Liver (tissue), 8 donors: ENCODE measurements at regions not wholly inside any gene's neighbourhood (a gene's known extent, or its start where the extent isn't known, plus 50 kb on each side); places are given as distances from the start of the nearest gene placed in this dataset.

Experiments
- DNase-seq: peaks from one replicate; pipeline ENCODE4 v3.0.0-alpha.2; 2017; ENCODE audit warnings: low spot score
- H3K27ac ChIP-seq, 2 donors: one replicate each; pipeline ENCODE4 v1.7.0; 2013; ENCODE audit warnings: inconsistent platforms in 2 of 2, low read length in 2 of 2, control low read depth in 1 of 2, low read depth in 1 of 2, mild to moderate bottlenecking in 1 of 2
- H3K27me3 ChIP-seq, 4 donors: one replicate each; pipeline versions ENCODE4 v1.6.1 to v1.7.0; 2013; ENCODE audit warnings: low read length in 3 of 4, inconsistent platforms in 1 of 4, mild to moderate bottlenecking in 1 of 4, moderate library complexity in 1 of 4; ENCODE audit not compliant: control insufficient read depth in 4 of 4, insufficient read depth in 4 of 4
- H3K36me3 ChIP-seq, 4 donors: one replicate each; pipeline versions ENCODE4 v1.6.1 to v1.7.0; 2013; ENCODE audit warnings: low read length in 3 of 4, mild to moderate bottlenecking in 3 of 4, low read depth in 1 of 4, moderate library complexity in 1 of 4; ENCODE audit not compliant: control insufficient read depth in 4 of 4, insufficient read depth in 3 of 4
- H3K4me1 ChIP-seq, 4 donors: one replicate each; pipeline versions ENCODE4 v1.6.1 to v1.7.0; 2013; ENCODE audit warnings: low read length in 3 of 4, mild to moderate bottlenecking in 3 of 4, moderate library complexity in 1 of 4; ENCODE audit not compliant: control insufficient read depth in 4 of 4, insufficient read depth in 4 of 4
- H3K4me3 ChIP-seq, 3 donors: one replicate each; pipeline versions ENCODE4 v1.6.1 to v1.7.0; 2013; ENCODE audit warnings: low read length in 3 of 3, control low read depth in 1 of 3, low read depth in 1 of 3, mild to moderate bottlenecking in 1 of 3
- H3K9ac ChIP-seq, 2 donors: one replicate each; pipeline ENCODE4 v1.7.0; 2013; ENCODE audit warnings: low read length in 2 of 2, mild to moderate bottlenecking in 2 of 2, moderate library complexity in 2 of 2, control low read depth in 1 of 2, low read depth in 1 of 2
- H3K9me3 ChIP-seq, 4 donors: one replicate each; pipeline versions ENCODE4 v1.6.1 to v1.7.0; 2013; ENCODE audit warnings: low read length in 3 of 4; ENCODE audit not compliant: control insufficient read depth in 4 of 4
- EGR1 ChIP-seq, 2 donors: IDR thresholded peaks; 2 replicates each; pipeline ENCODE4 v1.6.1; 2016 to 2018; ENCODE audit warnings: antibody characterized with exemption in 2 of 2, low read depth in 2 of 2
- FOXA1 ChIP-seq: IDR thresholded peaks from 2 replicates; pipeline ENCODE4 v1.6.1; 2016; ENCODE audit warnings: antibody characterized with exemption
- FOXA2 ChIP-seq: IDR thresholded peaks from 2 replicates; pipeline ENCODE4 v1.6.1; 2016; ENCODE audit warnings: antibody characterized with exemption
- GABPA ChIP-seq, 2 donors: IDR thresholded peaks in 1 of 2; conservative IDR thresholded peaks in 1 of 2; 2 replicates each; pipeline ENCODE4 v1.6.1; 2016; ENCODE audit warnings: antibody characterized with exemption in 2 of 2, mild to moderate bottlenecking in 1 of 2, moderate library complexity in 1 of 2
- HNF4A ChIP-seq, 2 donors: conservative IDR thresholded peaks; 2 replicates each; pipeline ENCODE4 v1.6.1; 2016; ENCODE audit warnings: antibody characterized with exemption in 2 of 2, mild to moderate bottlenecking in 2 of 2
- HNF4G ChIP-seq: IDR thresholded peaks from 2 replicates; pipeline ENCODE4 v1.6.1; 2016; ENCODE audit warnings: antibody characterized with exemption
- JUND ChIP-seq, 2 donors: IDR thresholded peaks; 2 replicates each; pipeline ENCODE4 v1.6.1; 2016; ENCODE audit warnings: antibody characterized with exemption in 2 of 2
- NR2F2 ChIP-seq: IDR thresholded peaks from 2 replicates; pipeline ENCODE4 v1.6.1; 2016; ENCODE audit warnings: antibody characterized with exemption
- RAD21 ChIP-seq, 2 donors: IDR thresholded peaks; 2 replicates each; pipeline ENCODE4 v1.6.1; 2016; ENCODE audit warnings: antibody characterized with exemption in 2 of 2, mild to moderate bottlenecking in 2 of 2
- RXRA ChIP-seq, 2 donors: IDR thresholded peaks; 2 replicates each; pipeline ENCODE4 v1.6.1; 2017 to 2018; ENCODE audit warnings: antibody characterized with exemption in 2 of 2, mild to moderate bottlenecking in 1 of 2
- SP1 ChIP-seq: IDR thresholded peaks from 2 replicates; pipeline ENCODE4 v1.6.1; 2018; ENCODE audit warnings: antibody characterized with exemption, mild to moderate bottlenecking
- TAF1 ChIP-seq: conservative IDR thresholded peaks from 2 replicates; pipeline ENCODE4 v1.6.1; 2016; ENCODE audit warnings: antibody characterized with exemption, mild to moderate bottlenecking
- YY1 ChIP-seq: IDR thresholded peaks from 2 replicates; pipeline ENCODE4 v1.6.1; 2016; ENCODE audit warnings: antibody characterized with exemption, mild to moderate bottlenecking
- WGBS: extraction: QIAGEN DNeasy Blood & Tissue Kit; methylation state at CpG from one replicate; pipeline ENCODE4 v1.1.7; 2013; 5-methylcytosine and 5-hydroxymethylcytosine counted together
- TF ChIP-seq, protein P1 (sequence below): fragments of 150-350 bp; IDR thresholded peaks from 2 replicates; pipeline ENCODE4 v1.5.1; 2017; ENCODE audit warnings: improper control_type of control experiment, low read depth, low read length; ENCODE audit not compliant: missing input control
- TF ChIP-seq, protein P2 (sequence below): IDR thresholded peaks from 2 replicates; pipeline ENCODE4 v1.6.1; 2016; ENCODE audit warnings: antibody characterized with exemption
- TF ChIP-seq, protein P3 (sequence below): IDR thresholded peaks from 2 replicates; pipeline ENCODE4 v1.6.1; 2016; ENCODE audit warnings: antibody characterized with exemption
- TF ChIP-seq, protein P4 (sequence below): IDR thresholded peaks from 2 replicates; pipeline ENCODE4 v1.6.1; 2016; ENCODE audit warnings: antibody characterized with exemption
- donor health status: healthy.
- donor health status: healthy.
- donor health status: healthy.
- donor health status: healthy.
- donor health status: healthy.

DNA sequence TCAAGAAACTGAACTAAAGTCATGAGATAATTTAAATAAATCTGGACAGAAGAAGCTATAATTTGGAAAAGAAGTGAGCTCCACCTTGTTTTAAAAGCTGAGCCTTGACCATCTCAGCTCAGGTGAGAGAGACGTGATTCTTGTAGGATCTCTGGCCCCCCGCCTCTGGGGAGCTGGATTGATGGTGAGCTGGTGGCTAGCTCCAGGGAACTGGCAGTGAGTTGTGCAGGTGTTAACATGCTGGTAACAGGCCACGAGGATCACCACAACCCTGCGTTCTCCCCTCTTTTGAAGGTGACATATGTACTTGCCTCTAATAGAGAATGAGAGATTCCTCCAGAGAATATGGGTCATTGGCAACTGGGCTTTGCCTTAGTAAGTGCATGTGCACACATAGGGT is 485.1 kb downstream of the IRS2 start:
- H3K36me3 ChIP-seq = no peaks in the 10 kb centered on the region
- no peaks in the 10 kb centered on the region for H3K9me3 ChIP-seq
- H3K4me3 ChIP-seq = no peak overlapping the region
- H3K4me1 ChIP-seq = no peaks in the 10 kb centered on the region
- DNase-seq = no peak
- no peak for TF ChIP-seq SP1
- TF ChIP-seq YY1 = no peak
- TF ChIP-seq JUND (IDR thresholded peaks at IDR 0.05) = no peak
- TF ChIP-seq, protein P1, sequence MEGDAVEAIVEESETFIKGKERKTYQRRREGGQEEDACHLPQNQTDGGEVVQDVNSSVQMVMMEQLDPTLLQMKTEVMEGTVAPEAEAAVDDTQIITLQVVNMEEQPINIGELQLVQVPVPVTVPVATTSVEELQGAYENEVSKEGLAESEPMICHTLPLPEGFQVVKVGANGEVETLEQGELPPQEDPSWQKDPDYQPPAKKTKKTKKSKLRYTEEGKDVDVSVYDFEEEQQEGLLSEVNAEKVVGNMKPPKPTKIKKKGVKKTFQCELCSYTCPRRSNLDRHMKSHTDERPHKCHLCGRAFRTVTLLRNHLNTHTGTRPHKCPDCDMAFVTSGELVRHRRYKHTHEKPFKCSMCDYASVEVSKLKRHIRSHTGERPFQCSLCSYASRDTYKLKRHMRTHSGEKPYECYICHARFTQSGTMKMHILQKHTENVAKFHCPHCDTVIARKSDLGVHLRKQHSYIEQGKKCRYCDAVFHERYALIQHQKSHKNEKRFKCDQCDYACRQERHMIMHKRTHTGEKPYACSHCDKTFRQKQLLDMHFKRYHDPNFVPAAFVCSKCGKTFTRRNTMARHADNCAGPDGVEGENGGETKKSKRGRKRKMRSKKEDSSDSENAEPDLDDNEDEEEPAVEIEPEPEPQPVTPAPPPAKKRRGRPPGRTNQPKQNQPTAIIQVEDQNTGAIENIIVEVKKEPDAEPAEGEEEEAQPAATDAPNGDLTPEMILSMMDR = no peak
- no peak for TF ChIP-seq GABPA (IDR thresholded peaks at IDR 0.05 in 1 of 2, conservative IDR thresholded peaks at IDR 0.05 in 1 of 2)
- TF ChIP-seq RAD21 (IDR thresholded peaks at IDR 0.05) = no peak
- no peak for TF ChIP-seq TAF1
- no peak for TF ChIP-seq HNF4A (conservative IDR thresholded peaks at IDR 0.05)
- TF ChIP-seq, protein P2, sequence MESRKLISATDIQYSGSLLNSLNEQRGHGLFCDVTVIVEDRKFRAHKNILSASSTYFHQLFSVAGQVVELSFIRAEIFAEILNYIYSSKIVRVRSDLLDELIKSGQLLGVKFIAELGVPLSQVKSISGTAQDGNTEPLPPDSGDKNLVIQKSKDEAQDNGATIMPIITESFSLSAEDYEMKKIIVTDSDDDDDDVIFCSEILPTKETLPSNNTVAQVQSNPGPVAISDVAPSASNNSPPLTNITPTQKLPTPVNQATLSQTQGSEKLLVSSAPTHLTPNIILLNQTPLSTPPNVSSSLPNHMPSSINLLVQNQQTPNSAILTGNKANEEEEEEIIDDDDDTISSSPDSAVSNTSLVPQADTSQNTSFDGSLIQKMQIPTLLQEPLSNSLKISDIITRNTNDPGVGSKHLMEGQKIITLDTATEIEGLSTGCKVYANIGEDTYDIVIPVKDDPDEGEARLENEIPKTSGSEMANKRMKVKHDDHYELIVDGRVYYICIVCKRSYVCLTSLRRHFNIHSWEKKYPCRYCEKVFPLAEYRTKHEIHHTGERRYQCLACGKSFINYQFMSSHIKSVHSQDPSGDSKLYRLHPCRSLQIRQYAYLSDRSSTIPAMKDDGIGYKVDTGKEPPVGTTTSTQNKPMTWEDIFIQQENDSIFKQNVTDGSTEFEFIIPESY = no peak
- TF ChIP-seq EGR1 (IDR thresholded peaks at IDR 0.05; ENCODE audit: low read depth in 2 of 2) = no peak
- TF ChIP-seq FOXA2 = no peak
- TF ChIP-seq, protein P3, sequence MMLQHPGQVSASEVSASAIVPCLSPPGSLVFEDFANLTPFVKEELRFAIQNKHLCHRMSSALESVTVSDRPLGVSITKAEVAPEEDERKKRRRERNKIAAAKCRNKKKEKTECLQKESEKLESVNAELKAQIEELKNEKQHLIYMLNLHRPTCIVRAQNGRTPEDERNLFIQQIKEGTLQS = no peak
- no peak for TF ChIP-seq FOXA1
- TF ChIP-seq, protein P4, sequence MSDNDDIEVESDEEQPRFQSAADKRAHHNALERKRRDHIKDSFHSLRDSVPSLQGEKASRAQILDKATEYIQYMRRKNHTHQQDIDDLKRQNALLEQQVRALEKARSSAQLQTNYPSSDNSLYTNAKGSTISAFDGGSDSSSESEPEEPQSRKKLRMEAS = no peak
- TF ChIP-seq HNF4G = no peak
- no peak for TF ChIP-seq NR2F2
- no peak for TF ChIP-seq RXRA (IDR thresholded peaks at IDR 0.05)
- no peak overlapping the region for H3K27ac ChIP-seq
- 88% methylated on average over 4 of the region's 4 CpGs for WGBS
- no peaks in the 10 kb centered on the region for H3K27me3 ChIP-seq
- no peak overlapping the region for H3K9ac ChIP-seq

DNA sequence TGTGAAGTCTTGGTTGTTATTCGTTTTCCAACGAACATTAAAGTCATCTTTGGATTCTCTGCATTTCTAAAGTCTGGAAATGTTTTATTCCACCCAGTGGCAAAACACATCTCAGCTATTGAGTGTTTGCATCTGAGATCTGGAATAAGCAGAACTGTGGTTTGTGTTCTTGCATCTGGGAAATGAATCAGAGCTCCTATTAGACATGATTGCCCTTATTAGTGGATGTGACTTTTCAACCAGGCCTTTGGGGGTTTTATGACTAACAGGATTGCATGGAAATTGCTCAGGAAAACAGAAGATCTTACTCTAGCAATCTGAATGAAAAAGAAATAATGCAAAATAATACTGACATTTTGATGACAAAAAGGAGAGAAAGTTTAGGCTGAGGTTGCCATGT is 488.8 kb downstream of the IRS2 start:
- no peak overlapping the region for H3K9ac ChIP-seq
- no peaks in the 10 kb centered on the region for H3K27me3 ChIP-seq
- no peaks in the 10 kb centered on the region for H3K36me3 ChIP-seq
- no peaks in the 10 kb centered on the region for H3K9me3 ChIP-seq
- H3K27ac ChIP-seq = no peak overlapping the region
- TF ChIP-seq HNF4G (no peak), FOXA1 (no peak)
- no peak for DNase-seq
- no peak overlapping the region for H3K4me3 ChIP-seq
- 92% methylated on average over 2 of the region's 2 CpGs for WGBS
- no peaks in the 10 kb centered on the region for H3K4me1 ChIP-seq

DNA sequence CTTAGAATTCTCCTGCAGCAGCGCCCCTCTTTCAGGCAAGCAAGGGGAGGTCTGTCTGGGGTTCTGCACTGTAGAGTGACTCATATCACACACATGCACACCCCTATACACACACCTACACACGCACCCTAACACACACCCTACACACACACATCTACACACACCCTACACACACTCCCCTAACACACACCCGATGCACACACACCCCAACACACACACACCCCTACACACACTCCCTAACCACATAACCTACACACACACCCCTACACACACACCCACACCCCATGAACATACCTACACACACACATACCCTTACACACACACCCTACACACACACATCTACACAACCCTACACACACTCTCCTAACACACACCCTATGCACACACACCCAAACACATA is 493.2 kb downstream of the IRS2 start:
- TF ChIP-seq, protein P3 = no peak
- H3K27me3 ChIP-seq = no peaks in the 10 kb centered on the region
- WGBS = 97% methylated on average over 3 of the region's 3 CpGs
- no peaks in the 10 kb centered on the region for H3K9me3 ChIP-seq
- H3K9ac ChIP-seq = no peak overlapping the region
- no peaks in the 10 kb centered on the region for H3K36me3 ChIP-seq
- DNase-seq = no peak
- H3K4me3 ChIP-seq = no peak overlapping the region
- H3K27ac ChIP-seq = no peak overlapping the region
- no peaks in the 10 kb centered on the region for H3K4me1 ChIP-seq
